HG03342 (cell line): ENCODE measurements at regions not wholly inside any gene's neighbourhood (a gene's known extent, or its start where the extent isn't known, plus 50 kb on each side); places are given as distances from the start of the nearest gene placed in this dataset.

Source experiments
- ATAC-seq: cut with Tn5 transposase; IDR thresholded peaks from one replicate; pipeline ENCODE4 v1.9.1; 2021; ENCODE audit warnings: mild to moderate bottlenecking, moderate library complexity; ENCODE audit not compliant: unreplicated experiment

DNA sequence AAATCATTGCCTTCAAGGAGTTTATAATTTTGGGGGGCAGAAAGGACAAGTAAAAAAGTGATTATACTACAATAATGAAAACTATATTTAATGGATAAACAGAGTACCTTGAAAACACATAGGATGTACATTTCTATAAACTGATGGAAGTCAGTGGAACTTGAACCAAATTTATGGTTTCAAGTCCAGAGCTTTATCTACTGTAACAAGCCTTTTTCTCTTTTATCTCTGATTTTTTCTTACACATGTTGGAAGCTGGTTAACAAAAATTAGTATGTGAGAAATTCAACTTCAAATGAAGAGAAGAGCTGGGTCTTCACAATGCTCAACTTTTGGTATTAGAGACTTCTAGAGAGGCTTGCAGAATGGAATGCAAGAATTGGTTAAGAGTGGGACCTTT, 393.6 kb downstream of the LMO7 start:
- ATAC-seq = no peak

DNA sequence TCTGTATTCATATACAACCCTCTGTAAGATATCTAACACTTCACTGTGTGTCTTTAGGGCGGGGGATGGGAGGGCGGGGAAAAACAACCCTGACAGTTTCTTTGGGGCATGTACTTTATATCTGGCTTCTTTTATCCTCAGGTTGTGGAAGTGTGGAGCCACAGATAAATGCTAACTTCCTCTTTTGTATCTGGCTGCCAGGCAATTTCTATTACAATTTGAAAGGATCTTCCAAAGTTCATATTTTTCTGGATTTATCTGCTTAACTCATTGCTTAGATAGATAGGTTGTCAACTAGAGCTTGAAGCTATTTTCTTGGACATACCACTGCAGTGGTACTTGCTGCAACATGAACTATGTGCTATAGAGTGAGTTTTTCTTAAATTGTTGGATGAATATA, 393.0 kb downstream of the LMO7 start:
- ATAC-seq = no peak

DNA sequence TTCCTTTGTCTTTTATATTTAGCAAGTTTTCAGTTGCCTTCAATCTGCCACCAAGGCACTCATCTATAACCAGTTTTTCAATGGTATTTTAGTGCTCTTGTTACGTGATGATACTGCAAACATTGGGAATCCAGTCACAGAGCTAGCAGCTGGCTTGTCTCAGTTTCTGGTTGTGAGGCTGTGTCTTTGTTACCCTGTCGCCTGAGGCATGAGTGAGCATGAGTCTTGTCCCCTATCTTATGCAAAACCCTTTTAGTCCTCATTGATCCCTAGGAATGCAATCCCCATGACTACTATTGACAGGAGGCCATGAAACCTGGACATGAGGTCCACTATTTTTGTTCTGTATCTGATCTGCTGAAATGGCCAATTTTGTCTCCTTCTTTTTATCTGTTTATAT, 391.0 kb downstream of the LMO7 start:
- ATAC-seq = no peak

DNA sequence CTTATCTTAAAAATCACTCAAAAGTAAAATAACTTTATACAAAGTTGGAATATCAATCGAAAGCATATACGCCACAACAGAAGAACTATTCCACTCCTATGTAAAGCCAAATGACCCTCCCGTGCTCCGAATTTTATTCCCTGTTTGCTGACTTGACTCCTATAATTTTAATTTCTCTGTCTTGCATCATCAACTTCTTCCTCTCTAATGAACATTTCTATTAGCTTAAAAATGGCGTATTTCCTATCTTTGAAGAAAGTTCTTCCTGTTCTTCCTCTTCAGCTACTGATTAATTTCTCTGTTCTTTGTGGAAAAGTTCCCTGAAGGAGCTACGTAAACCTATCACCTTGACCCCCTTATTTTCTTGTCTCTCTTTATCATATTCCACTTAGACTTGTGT, 389.3 kb downstream of the LMO7 start:
- no peak for ATAC-seq

DNA sequence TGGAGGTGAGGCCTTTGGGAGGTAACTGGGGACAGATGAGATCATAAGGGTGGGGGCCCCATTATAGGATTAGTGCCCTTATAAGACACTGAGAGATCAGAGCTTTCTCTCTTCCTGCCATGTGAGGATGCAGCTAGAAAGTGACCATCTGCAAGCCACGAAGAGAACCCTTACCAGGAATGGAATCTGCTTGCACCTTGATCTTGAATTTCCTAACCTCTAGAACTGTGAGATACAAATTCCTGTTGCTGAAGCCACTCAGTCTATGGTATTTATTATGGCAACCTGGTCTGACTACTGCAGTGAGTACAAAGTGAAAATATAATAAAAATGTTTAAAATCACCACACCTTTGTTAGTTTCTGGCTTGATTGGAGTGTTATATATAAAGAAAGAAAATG, 388.0 kb downstream of the LMO7 start:
- no peak for ATAC-seq

DNA sequence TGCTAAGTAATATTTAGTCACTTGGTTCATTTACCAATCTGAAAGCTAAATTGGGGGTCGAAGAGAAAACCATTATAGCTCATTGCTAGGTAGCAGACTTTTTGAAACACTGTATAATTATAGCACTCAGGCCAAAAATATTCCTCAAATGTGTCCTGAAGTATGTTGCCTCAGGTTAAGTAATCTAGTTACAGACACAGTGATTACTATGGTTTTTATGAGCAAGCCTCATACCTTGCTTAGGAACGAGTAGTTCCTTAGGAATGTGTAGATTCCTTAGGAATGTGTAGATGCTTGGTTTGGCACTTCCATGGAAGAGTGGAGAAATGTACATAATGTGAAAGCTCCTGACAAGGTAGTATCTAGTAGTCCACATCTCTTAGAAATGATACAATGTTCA, 387.5 kb downstream of the LMO7 start:
- no peak for ATAC-seq

DNA sequence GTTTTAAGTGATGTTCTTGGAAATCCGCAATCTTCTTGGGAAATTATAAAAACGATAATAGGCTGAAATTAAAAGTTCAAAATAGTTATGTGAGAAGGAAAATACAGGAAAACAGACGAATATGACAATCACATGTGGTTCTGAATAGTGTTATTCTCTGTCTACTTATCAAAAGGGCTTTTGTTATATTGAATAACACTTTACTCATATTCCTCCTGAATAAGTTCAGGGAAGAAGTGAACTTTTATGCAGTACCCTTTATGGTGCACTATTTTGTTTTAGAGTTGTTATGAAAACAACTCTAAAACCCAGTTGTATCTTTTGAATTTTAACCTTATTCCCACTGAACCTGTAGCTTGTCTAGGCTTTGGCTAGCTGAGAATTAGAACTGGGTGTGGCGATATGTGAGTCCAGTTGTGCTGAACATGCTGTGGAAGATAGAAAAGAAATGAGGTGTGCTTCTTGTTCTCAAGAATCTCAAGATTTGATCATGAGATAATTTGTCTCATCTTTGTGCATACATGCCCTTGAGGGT, 384.4 kb downstream of the LMO7 start:
- no peak for ATAC-seq

DNA sequence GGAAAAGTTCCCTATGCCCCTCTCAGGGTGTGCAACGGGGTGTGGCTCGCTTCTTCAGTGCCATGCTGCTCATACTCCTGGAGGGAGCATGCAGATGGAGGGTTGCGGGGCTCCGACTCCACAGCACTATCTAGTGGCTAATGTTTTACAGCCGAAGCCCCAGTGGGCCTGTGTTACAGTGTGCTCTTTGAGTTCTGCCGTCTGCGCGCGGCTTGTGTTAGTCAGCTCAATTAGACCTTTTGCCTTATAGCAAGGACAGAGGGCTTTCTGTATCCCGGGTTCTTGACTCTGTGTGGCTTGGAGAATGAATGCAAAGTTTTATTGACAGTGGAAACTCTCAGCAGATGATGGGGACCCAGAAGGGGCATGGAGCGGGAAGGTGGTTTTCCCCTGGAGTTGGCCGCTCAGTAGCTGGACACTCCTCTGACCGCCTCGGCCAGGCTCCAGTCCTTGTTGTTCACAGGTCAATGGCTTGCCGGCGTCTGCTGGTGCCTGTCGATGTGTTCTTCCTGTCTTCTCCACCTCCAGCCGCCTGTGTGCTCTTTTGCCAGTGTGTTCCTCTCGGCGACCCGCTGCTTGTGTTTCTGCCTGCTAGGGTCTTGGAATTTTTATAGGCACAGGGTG, 383.4 kb downstream of the LMO7 start:
- no peak for ATAC-seq

DNA sequence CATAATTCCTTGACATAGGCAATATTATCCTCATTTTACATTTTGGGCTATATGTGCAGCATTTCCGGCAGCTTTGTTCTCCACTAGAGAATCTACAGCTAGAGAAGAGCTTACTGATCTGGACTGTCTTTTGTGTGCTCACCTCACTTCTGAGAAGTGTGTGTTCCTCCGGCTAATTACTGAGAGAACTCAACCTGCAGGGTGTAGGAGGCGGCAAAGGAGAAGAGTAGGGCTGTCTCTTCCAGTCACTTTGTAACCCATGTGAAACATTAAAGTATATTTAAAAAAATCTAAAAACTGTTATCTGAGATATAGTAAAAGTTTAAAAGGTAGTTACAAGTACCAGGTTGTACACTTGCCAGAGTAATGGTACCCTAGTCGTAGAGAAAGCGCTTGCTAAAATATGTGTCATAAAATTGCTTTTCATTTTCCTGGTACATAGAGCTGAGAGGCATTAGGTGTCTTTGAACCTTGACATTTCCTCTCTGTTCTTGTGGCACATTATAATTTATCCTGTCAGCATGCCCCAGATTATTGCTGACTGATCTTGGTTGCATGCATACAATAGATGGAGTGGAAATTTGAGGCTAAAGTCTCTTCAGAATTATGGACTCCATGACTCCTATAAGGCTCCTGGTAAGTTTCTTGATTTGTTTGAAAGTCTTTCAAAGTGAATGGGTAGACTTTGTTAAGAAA, 381.9 kb downstream of the LMO7 start:
- ATAC-seq = no peak

DNA sequence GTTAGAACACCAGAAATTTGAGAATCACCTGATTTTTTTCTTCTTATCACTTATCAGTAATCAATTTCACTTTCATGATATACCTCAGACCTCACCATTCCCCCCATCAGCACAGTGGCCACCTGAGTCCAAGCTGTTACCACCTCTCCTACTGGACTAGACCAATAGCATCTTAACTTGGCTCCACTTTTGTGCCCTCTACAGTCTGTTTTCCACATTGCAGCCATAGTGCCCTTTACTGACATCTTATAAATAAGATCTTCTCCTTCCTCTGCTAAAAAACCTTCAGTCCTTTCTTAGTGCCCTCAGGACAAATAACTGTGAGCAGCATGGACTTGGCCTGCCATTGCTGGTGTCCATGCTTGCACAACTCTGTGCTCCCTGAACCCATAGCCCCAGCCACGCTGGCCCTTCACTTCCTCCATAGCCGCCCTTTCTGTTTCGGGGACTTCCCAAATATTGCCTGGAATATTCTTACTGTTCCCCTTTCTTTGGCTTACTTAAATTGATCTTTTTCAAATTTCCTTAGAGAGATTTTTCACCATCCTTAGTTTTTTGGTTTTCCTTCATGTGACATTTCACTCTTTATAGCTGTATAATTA, 380.8 kb downstream of the LMO7 start:
- peak; percentile 89 for ATAC-seq

DNA sequence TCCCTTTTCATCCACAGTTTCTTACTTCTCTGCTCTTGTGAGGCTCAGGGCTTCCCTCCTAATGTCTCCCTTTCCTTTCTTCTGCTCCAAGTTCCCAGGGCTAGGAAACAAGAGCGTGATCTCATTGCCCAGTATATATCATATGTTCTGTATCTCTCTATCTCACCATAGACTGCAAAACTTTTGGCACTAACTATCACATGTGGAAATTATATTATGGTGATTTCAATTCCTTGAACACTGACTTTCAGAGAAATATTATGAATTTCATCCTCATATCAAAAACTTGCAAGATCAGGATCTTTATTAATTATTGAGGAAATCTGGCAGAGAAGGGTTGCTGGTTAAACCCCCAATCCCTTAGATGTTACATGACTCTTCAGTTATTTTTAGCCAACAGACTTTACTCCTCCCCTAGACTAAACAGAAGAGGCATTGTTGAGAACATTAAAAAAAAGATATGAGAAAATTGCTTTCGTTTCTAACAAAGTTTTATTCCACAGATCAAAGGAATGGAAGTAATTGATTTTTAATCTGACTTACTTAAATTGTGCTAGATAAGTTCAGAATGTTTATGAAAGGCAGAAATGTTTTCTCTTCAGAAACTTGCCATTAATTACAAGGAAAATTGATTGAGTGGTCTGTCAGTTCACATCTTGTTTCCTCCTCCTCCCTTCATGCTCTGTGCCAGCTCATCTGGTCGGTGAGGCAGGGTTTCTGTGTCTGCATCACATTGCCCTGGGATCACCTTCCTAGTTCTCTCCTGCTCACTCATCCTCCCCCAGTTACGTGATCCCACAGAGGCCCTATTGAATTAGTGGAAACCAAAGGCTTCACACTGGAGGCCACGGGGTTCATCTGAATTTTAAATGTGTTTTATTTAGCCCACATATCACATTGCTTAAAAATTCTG, 378.5 kb downstream of the LMO7 start:
- ATAC-seq = no peak

DNA sequence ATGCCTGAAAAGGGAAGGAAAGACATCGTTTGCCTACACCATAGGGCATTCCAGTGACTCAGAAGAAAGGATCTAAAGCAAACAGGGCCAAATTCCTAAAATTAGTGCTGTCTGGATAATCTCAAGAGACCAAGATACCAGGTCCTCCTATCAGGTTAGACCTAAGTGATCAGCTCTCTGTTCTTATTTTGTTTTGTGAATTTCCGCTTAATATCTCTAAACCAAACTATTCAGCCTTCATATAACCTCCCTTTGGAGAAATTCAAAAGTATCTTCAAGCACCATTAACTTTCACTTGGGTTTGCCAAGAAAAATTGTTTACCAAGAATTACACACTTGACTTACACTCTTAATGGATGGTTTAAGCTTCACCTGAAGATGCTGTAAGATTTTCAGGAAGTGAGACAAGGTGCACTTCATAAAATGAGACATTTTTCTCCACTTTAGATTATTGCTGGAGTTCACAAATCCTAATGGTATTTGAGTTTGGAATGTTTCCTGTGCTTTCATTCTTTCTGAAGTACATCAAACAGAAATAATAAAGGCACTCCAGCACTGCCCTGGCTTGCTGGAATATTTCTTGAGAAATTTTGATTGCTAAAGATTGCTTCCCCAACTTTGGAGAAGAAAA, 376.1 kb downstream of the LMO7 start:
- ATAC-seq = no peak

DNA sequence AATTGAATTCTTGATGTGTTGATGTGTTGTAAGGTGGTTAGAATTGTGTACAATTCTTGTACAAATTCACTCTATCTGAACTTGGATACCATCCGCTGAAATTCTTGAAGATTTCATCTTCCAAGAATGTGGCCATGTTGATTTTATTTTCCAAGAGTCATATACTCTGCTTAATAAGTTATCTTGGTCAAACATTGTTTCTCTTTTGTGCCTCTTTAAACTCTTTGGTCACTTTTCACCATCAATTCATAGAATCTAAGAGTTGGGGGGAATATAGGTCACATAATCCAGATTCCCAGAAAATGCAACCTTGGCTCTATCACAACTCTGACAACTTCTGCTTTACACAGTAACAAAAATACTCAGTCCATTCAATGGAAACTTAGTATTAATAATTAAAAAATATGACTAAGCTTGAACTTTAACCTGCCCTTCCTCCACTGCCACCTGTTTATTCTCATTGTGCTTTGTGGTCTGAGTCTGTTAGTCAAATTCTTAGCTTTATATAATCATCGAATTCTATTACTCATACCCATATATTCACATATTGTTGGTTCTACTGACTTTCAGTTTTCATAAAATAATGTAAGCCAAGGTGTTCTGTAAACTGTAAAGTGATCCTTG, 373.2 kb downstream of the LMO7 start:
- ATAC-seq = peak; percentile 61

DNA sequence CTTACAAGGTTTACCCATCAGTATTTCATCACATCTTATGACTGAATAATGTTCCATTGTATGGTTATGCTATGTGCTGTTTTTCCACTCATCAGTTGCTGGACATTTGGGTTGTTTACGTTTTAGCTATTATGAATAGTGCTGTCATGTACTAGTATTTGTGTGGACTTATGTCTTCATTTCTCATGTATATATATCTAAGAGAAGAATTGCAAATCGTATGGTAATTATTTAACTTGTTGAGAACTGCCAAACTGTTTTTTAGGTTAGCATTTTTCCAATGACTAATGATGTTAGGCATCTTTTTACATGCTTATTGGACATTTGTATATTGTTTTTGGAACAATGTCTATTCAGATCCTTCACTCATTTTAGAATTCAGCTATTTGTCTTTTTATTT, 368.3 kb downstream of the LMO7 start:
- no peak for ATAC-seq

DNA sequence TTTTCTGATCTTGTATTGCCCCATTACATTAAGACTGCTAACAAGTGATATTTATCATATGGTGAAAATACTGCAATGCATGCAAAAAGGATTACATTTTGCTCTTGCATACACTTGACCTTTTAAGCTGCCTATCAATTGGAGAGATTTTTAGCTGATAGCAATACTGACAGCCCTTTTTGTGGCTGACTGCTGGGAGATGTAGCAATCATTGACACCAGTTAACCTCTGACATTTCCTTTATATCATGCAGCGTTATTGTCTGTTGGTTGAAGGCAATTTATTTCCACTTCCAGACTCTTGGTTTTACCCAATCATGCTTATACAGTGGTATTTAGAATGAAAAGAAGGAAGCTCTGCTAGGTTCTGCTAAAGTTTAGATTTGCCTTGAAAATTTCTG, 364.0 kb downstream of the LMO7 start:
- ATAC-seq = no peak

DNA sequence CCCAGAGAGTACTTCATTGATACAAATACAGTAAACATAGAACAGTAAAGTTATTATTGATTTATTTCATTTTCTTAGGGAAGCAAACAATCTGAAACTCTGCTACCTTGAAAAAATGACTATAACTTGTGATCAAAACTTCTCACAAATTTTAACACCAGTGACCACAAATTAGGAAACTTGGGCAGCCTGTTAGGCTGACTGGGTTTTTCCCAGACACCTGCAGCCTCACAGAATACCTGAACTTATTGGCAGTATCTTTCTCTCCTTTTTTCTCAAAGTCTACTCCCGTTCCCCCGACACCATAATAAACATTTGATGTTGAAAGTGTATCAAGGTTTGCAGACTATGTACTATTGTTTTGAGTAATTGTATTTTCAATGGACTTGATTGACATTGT, 360.5 kb downstream of the LMO7 start:
- ATAC-seq = no peak

DNA sequence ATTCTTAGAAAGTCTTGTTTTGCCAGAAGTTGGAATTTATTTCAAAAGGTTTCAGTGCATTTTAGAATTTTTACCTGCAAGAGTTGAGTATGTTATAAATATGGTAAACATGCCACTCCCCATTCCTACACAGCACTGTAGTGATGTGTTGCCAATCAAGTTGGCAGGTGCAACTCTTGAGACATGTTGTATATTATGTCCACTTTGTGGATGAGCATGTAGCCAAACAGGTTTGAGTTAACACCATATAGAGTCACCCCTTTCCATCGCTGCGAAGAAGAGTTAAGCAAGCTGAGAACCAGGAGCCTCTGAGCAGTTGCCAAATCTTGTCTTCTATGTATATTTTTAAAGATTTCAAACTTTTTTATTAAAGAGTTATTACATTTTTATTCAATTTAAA, 359.8 kb downstream of the LMO7 start:
- ATAC-seq = no peak

DNA sequence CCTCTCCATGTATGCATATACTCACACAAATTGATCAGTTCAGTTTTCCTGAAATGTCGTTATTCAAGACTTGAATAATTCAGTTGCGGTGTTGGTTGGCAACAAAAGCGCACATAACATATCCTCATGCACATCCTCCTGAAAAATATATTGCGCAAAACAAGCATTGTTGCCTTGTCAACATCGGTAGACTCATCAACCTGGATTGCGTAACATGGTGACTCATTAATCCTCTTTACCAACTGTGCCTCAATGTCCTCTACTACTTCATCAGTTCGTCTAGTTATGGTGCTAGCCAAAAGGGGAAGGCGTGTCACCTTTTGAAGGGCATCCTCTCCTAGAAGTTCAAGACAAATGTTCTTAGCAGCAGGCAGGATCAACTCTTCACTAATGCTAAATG, 357.7 kb downstream of the LMO7 start:
- no peak for ATAC-seq

DNA sequence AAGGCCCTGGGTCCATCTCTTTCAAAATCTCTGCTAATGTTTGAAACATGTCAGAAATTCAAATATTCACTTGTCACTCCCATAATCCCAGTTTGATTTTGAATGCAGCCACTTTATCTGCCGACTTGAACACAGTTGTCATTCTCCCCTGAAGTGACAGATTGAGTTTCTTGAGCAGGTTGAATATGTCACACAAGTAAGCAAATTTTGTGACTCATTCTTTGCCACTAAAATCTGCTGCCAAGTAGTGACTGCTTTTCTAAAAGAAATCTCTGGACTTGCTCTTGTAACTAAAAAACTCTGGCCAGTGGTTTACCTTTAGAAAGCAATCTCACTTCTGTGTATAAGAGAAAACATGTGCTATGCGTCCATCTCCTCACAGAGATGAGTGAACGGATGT, 357.1 kb downstream of the LMO7 start:
- no peak for ATAC-seq

DNA sequence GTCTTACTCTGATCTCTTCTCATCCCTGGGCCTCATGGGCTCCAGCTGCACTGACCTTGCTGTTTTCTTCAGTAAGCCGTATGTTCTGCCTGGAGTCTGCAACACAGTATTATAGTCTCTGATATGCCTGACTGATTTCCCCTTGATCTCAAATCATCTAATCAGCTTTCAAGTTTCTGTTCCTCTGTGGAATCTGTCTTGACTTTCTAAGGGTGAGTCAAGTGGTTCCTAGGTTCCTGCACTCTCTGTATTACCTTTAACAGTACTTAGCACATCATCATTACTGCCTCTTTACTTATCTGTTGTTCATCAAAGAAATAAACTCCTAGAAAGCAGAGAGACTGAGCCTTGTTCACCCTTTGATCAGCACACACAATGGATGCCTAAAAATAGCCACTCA, 350.7 kb downstream of the LMO7 start:
- ATAC-seq = peak; percentile 96
